ENCODE measurements at regions not wholly inside any gene's neighbourhood (a gene's known extent, or its start where the extent isn't known, plus 50 kb on each side); places are given as distances from the start of the nearest gene placed in this dataset.
A peak's percentile ranks its signal among the peaks of the same experiment; 100 is the strongest.
"Not testable (repeated sequence)": the region's sequence is repeated elsewhere in the genome, so short reads cannot be mapped to it uniquely, and the experiment has no call there.

DNA sequence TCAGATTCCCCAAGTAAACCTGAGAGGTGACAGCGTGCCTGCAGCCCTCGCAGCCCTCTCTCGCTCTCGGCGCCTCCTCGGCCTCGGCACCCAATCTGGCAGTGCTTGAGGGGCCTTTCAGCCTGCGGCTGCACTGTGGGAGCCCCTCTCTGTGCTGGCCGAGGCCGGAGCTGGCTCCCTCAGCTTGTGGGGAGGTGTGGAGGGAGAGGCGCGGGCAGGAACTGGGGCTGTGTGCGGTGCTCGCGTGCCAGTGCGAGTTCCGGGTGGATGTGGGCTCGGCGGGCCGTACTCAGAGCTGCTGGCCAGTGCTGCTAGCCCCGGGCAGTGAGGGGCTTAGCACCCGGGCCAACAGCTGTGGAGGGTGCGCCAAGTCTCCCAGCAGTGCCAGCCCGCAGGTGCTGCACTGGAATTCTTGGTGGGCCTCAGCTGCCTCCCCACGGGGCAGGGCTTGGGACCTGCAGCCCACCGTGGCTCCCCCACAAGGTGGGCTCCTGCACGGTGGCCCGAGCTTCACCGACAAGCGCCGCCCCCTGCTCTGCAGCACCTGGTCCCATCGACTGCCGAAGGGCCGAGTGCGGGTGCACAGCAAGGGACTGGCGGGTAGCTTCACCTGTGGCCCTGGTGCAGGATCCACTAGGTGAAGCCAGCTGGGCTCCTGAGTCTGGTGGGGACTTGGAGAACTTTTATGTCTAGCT, 809.7 kb upstream of the ADGRB3 start:
- FAIRE-seq, result no peak

GRCh38 chr6:67818322-67818721, 816.8 kb upstream of the ADGRB3 start:
- FAIRE-seq, result no peak

DNA sequence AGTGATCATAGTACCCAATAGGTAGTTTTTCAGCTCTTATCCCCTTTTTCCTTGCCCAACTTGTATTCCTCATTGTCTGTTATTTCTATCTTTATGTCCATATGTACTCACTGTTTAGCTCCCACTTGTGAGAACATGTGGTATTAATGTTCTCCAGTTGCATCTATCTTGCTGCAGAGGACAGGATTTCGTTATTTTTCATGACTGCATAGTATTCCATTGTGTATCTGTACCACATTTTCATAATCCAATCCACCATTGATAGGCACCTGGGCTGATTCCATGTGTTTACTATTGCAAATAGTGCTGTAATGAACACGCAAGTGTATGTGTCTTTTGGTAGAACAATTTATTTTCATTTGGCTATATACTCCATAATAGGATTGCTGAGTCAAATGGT, 819.5 kb upstream of the ADGRB3 start:
- FAIRE-seq, result no peak

GRCh38 chr6:67814262-67814661, 820.8 kb upstream of the ADGRB3 start:
- no peak for FAIRE-seq

DNA sequence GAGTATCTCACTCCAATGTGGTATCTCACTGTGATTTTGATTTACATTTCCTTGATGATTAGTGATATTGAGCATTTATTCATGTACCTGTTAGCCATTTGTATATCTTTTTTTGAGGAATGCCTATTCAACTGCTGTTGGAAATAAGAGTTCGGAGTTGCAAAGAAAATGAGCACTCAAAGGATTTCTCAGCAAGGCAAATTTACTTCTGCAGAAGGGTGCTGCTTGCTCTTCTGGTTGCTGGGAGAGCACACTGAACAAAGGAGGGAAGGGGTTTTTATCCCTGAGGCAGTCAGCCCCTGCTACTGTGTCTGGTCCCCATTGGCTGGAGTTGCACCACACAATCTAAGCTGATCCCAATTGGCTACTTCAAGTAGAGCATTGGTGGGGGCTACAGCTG, 822.4 kb upstream of the ADGRB3 start:
- no peak for FAIRE-seq

GRCh38 chr6:67812125-67812524, 823.0 kb upstream of the ADGRB3 start:
- no peak for FAIRE-seq

- no peak for FAIRE-seq
Observed at GRCh38 chr6:67811239-67812037, 823.6 kb upstream of the ADGRB3 start.

- FAIRE-seq, result not testable (repeated sequence)
Observed at GRCh38 chr6:67804808-67805207, 830.3 kb upstream of the ADGRB3 start.

DNA sequence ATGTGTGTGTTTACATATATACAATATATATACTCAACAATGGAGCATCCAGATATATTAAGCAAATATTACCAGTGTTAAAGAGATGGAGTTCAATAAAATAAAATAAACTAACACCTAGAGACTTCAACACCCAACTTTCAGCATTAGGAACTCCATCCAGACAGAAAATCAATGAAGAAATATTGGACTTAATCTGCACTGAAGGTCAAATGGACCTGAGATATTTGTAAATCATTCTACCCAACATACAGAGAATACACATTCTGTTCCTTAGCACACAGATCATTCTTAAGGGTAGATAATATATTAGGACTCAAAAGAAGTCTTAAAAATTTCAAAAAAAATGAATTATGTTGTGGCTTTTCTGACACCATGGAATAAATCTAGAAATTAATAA, 832.3 kb upstream of the ADGRB3 start:
- FAIRE-seq, result no peak

DNA sequence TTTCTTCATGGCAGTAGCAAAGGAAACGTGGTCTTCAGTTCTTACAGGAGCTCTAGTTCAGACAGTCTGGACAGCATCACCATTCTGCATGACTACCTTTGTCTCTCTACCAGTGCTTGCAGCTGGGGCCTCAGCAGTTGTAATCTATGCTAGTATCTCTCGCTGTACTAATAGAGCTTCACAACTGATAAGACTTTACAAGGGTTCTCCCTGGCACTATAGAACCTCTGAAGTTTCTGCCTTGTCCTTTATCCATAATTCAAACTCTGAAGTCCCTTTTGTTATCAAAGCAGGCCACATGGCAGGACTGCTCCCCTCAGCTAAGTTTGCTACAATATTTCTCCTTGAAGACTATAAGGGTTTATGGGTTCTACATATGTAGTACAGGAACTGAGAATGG, 842.1 kb upstream of the ADGRB3 start:
- FAIRE-seq, result no peak

DNA sequence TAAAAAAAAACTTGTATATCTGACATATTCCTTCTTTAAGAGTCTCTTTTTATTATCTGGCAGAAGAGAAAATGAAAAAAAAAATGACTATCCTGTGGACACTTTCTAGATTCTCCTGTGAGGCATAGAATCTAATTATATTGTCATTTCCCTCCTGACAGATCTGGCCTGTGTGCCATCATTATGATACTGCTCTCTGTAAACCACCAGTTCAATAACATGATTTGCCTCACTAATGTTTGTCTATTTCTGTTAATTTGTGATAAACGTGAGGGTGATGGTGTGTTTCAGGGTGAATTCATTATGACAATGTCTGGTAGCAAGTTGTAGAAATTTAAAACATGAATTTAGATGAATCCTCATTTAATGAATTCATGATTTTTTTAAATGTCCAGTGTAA, 844.5 kb upstream of the ADGRB3 start:
- FAIRE-seq, result no peak

- peak; percentile 48 for FAIRE-seq
Observed at GRCh38 chr6:67787119-67787518, 848.0 kb upstream of the ADGRB3 start.

DNA sequence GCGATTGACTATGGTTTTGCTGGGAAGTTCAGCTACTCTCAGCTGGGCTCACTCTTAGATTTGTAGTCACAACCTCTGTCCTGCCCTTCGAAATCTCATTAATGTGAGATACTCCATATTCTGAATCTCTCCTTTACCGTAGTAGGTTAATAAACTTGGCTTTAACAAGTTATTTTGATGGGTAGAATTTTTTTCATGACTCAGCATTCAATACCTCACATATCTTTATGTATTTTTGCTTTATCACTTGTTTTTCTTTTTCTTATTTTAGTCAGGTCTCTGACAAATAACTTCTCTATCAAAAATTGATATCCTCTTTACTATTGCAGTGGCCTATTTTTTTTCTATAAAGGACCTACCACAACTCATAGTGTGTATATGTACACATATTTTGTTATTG, 855.2 kb upstream of the ADGRB3 start:
- no peak for FAIRE-seq

DNA sequence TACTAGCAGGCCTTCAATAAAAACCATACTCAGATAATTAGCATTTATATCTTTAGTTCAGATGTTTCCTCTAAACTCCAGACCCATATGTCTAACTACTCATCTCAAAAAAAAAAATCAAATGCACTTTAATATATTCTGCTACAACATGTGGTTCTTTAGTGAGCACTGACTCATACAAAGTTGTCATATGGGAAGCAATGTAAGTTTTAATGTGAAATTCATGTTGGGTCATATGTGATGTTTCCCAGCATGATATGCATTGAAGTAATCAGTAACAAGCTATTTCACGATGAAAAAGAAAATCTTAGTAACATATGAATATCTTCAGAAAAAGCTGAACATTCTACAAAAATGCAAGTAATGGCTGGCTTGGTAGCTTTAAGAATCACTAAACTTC, 859.7 kb upstream of the ADGRB3 start:
- no peak for FAIRE-seq

DNA sequence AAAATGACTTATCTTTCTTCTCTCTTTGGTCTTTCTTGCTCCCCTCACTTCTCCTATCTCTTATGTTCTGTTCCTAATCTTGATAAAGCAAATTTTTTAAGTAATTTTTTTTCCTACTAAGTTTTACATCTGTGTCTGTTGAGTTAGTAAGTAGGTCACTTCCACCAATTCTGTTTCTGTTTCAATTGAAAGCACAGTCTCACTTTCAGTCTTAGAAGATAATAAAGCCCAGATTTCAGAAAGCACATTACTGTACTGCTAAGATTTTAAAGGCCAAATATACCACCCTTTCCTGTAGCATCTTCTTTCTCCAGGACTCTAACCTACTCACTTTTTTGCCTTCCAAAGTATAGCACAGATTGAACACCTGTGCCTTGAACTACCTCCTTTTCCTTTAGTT, 866.1 kb upstream of the ADGRB3 start:
- no peak for FAIRE-seq

DNA sequence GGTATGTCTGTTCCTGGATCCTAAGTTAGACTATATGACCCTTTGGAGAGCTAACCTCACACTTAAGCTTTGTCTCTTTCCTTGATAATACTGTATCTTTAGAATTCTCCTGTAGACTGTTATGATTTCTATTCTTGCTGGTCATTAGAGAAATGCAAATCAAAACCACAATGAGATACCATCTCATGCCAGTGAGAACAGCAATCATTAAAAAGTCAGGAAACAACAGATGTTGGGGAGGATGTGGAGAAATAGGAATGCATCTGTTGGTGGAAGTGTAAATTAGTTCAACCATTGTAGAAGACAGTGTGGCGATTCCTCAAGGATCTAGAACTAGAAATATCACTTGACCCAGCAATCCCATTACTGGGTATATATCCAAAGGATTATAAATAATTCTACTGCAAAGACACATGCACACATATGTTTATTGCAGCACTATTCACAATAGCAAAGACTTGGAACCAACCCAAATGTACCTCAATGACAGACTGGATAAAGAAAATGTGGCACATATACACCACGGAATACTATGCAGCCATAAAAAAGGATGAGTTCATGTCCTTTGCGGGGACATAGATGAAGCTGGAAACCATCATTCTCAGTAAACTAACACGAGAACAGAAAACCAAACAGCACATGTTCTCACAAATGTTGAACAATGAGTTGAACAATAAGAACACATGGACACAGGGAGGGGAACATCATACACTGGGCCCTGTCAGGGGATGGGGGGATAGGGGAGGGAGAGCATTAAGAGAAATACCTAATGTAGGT, 867.8 kb upstream of the ADGRB3 start:
- not testable (repeated sequence) for FAIRE-seq

DNA sequence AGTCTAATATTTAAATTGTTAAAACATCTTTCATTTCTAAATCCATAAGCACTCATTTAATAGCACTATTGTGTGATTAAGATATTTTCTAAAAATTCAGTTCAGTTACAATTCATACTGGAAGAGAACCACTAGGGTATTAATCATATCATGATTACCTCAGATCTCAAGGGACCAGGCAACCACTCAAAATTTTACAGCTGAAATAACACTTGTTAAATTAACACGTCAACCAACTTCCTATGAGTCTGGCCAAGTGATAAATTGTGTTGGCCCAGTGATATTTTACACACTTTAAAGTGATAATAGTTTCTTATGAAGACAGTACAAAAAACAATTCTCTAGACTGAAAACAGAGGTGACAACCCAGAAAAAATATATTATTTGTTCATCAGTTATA, 869.0 kb upstream of the ADGRB3 start:
- FAIRE-seq, result no peak

GRCh38 chr6:67759001-67759400, 876.1 kb upstream of the ADGRB3 start:
- FAIRE-seq, result no peak

- FAIRE-seq, result no peak
Observed at GRCh38 chr6:67757465-67758033, 877.5 kb upstream of the ADGRB3 start.

GRCh38 chr6:67748521-67748920, 886.6 kb upstream of the ADGRB3 start:
- FAIRE-seq, result no peak

DNA sequence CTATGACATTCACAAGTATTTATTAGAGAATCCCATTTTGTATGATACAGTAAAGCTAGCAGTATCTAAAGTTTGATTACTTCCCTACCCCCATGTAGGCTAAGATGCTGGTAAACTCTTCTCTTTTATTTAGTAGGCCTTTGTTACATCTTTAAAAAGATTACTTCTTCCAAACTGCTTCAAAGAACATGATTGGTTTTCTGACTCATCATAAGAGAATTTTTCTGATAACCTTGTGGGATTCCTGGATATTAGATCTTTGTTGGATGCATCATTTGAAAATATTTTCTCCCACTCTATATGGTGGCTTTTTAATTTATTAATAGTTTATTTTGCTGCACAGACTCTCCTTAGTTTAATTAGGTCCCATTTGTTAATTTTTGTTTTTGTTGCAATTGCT, 898.3 kb upstream of the ADGRB3 start:
- FAIRE-seq, result no peak

- no peak for FAIRE-seq
Observed at GRCh38 chr6:67736161-67736560, 898.9 kb upstream of the ADGRB3 start.

GRCh38 chr6:67735623-67736022, 899.5 kb upstream of the ADGRB3 start:
- FAIRE-seq, result no peak

Measured in TTC549 (cell line).